ENCODE measurements at regions not wholly inside any gene's neighbourhood (a gene's known extent, or its start where the extent isn't known, plus 50 kb on each side); places are given as distances from the start of the nearest gene placed in this dataset.

DNA sequence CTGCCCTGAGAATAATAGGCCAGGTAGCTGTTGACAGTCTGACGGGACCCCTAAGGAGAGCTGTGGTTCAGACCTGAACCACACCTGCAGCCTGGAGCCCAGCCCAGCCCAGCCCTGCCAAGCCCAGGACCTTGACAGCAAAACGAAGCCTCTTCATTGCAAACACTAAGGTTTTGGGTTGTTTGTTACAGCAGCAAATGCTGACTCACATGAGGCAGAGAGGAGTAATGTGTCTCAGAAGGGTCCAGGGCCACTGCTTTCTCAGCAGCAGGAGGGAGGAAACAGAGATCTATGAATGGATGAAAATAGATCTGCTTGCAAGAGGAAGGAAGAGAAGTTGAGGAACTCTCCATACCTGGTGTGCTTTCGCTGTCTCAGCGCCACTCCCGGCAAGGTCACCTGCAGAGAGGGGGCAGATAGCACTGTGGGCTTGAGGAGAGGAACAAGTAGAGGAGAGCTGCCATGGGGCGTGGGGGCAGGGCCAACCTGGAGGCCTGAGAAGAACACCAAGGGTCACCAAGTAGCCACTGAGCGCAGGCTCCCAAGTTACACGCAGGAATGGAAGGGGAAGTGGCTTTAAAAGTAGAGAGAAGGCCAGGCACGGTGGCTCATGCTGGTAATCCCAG is 127.2 kb downstream of the ZNF281 start:
- H3K27ac ChIP-seq (ENCODE audit: low read depth, low read length) = no peak overlapping the region
- H3K36me3 ChIP-seq (ENCODE audit: control insufficient read depth, insufficient read depth, low read length) = no peaks in the 10 kb centered on the region
- no peaks in the 10 kb centered on the region for H3K4me1 ChIP-seq (ENCODE audit: control insufficient read depth, insufficient read depth, low read length)
- no peak overlapping the region for H3K9ac ChIP-seq (ENCODE audit: low read length)
- H3K4me3 ChIP-seq (ENCODE audit: low read depth, low read length) = no peak overlapping the region
- peaks cover 7% of the 10 kb centered on the region; the same call in 1 of the 2 replicates for H3K27me3 ChIP-seq (ENCODE audit: control insufficient read depth, insufficient read depth, low read length)
- no peaks in the 10 kb centered on the region for H3K9me3 ChIP-seq (ENCODE audit: control insufficient read depth, insufficient read depth, low read depth, low read length)

DNA sequence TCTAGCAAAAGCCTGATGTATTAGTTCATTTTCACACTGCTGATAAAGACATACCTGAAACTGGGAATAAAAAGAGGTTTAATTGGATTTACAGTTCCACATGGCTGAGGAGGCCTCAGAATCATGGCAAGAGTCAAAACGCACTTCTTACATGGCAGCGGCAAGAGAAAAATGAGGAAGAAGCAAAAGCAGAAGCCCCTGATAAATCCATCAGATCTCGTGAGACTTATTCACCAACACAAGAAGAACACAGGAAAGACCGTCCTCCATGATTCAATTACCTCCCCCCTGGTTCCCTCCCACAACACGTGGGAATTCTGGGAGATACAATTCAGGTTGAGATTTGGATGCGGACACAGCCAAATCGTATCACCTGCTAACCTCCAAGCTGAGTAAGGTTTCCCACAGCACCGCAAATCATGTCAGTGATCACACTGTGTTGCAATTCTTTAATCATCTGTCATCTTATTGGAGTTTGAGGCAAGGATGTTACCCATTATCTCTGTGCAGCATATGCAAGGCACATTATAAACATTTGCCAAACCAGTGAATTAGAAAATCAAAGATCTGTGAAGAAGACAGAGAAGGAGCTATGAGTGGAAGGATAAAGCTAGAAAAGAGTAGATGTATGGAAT is 128.5 kb downstream of the ZNF281 start:
- H3K9me3 ChIP-seq (ENCODE audit: control insufficient read depth, insufficient read depth, low read depth, low read length) = no peaks in the 10 kb centered on the region
- no peak overlapping the region for H3K27ac ChIP-seq (ENCODE audit: low read depth, low read length)
- no peaks in the 10 kb centered on the region for H3K36me3 ChIP-seq (ENCODE audit: control insufficient read depth, insufficient read depth, low read length)
- no peak overlapping the region for H3K9ac ChIP-seq (ENCODE audit: low read length)
- no peaks in the 10 kb centered on the region; the same call in 1 of the 2 replicates for H3K4me1 ChIP-seq (ENCODE audit: control insufficient read depth, insufficient read depth, low read length)
- no peaks in the 10 kb centered on the region for H3K27me3 ChIP-seq (ENCODE audit: control insufficient read depth, insufficient read depth, low read length)
- no peak overlapping the region for H3K4me3 ChIP-seq (ENCODE audit: low read depth, low read length)

- H3K27ac ChIP-seq (ENCODE audit: low read depth, low read length) = no peak overlapping the region
- peaks cover 6% of the 10 kb centered on the region; the same call in 1 of the 2 replicates for H3K4me1 ChIP-seq (ENCODE audit: control insufficient read depth, insufficient read depth, low read length)
- H3K9ac ChIP-seq (ENCODE audit: low read length) = no peak overlapping the region
- no peaks in the 10 kb centered on the region for H3K9me3 ChIP-seq (ENCODE audit: control insufficient read depth, insufficient read depth, low read depth, low read length)
- no peak overlapping the region for H3K4me3 ChIP-seq (ENCODE audit: low read depth, low read length)
- no peaks in the 10 kb centered on the region for H3K27me3 ChIP-seq (ENCODE audit: control insufficient read depth, insufficient read depth, low read length)
- no peaks in the 10 kb centered on the region for H3K36me3 ChIP-seq (ENCODE audit: control insufficient read depth, insufficient read depth, low read length)
Measured at GRCh38 chr1:200279810-200280411, 129.9 kb downstream of the ZNF281 start.

- Histone ChIP-seq H3K4me1 (ENCODE audit: control insufficient read depth, insufficient read depth, low read length) (peaks cover 6% of the 10 kb centered on the region; the same call in 1 of the 2 replicates), H3K4me3 (ENCODE audit: low read depth, low read length) (no peak overlapping the region), H3K9ac (ENCODE audit: low read length) (no peak overlapping the region), H3K27ac (ENCODE audit: low read depth, low read length) (no peak overlapping the region), H3K36me3 (ENCODE audit: control insufficient read depth, insufficient read depth, low read length) (no peaks in the 10 kb centered on the region), H3K27me3 (ENCODE audit: control insufficient read depth, insufficient read depth, low read length) (no peaks in the 10 kb centered on the region), H3K9me3 (ENCODE audit: control insufficient read depth, insufficient read depth, low read depth, low read length) (no peaks in the 10 kb centered on the region)
Measured at GRCh38 chr1:200275816-200276453, 133.9 kb downstream of the ZNF281 start.

GRCh38 chr1:200275415-200275814 is 134.4 kb downstream of the ZNF281 start:
- no peaks in the 10 kb centered on the region for H3K9me3 ChIP-seq (ENCODE audit: control insufficient read depth, insufficient read depth, low read depth, low read length)
- peaks cover 6% of the 10 kb centered on the region; the same call in 1 of the 2 replicates for H3K4me1 ChIP-seq (ENCODE audit: control insufficient read depth, insufficient read depth, low read length)
- H3K9ac ChIP-seq (ENCODE audit: low read length) = peak overlapping the region; percentile 7
- no peaks in the 10 kb centered on the region for H3K36me3 ChIP-seq (ENCODE audit: control insufficient read depth, insufficient read depth, low read length)
- no peak overlapping the region for H3K27ac ChIP-seq (ENCODE audit: low read depth, low read length)
- no peaks in the 10 kb centered on the region for H3K27me3 ChIP-seq (ENCODE audit: control insufficient read depth, insufficient read depth, low read length)
- no peak overlapping the region for H3K4me3 ChIP-seq (ENCODE audit: low read depth, low read length)

DNA sequence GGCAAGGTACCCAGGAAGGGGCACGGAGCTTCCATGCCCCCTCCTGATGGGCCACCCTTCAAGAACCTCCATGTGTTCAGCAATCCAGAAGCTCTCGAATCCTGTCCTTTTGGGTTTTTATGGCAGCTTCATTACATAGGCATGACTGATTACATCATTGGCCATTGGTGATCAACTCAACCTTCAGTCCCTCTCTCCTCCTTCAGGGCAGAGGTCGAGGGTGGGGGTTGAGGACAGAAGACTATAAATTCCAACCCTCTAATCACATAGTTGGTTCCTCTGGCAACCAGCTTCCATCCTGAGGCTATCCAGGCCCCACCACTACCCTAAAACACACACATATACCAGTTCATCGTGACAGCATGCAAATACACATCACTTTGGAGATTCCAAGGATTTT is 135.7 kb downstream of the ZNF281 start:
- Histone ChIP-seq H3K9ac (ENCODE audit: low read length) (no peak overlapping the region), H3K27ac (ENCODE audit: low read depth, low read length) (no peak overlapping the region), H3K9me3 (ENCODE audit: control insufficient read depth, insufficient read depth, low read depth, low read length) (no peaks in the 10 kb centered on the region), H3K27me3 (ENCODE audit: control insufficient read depth, insufficient read depth, low read length) (no peaks in the 10 kb centered on the region), H3K36me3 (ENCODE audit: control insufficient read depth, insufficient read depth, low read length) (no peaks in the 10 kb centered on the region), H3K4me3 (ENCODE audit: low read depth, low read length) (no peak overlapping the region), H3K4me1 (ENCODE audit: control insufficient read depth, insufficient read depth, low read length) (peaks cover 6% of the 10 kb centered on the region; the same call in 1 of the 2 replicates)

DNA sequence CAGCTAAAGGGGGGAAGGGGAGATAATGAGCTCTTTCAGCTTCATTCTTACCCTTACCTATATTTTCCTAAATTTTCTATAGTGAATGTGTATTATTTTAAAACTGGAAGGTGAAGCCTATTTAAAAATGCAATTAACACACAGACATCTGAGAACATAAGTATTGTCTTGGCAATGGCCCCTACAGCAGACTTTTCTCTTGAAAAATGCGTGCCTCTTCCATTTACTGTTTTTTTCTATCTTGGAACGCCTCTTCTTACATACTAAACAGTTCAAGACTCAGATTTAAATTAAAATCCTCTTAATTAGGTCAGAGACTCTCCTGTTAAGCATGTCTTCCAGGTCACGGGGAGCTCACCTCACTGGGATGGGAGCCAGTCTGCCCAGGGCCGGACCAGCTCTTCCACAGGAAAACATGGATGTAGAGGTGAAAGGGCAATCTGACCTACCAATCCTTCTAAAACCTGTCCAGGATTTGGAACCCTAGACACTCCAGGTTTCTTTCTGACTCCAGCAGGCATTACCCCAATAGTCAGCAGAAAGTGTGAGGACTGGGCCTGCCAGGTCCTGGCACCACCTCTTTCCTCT is 137.3 kb downstream of the ZNF281 start:
- Histone ChIP-seq H3K4me1 (ENCODE audit: control insufficient read depth, insufficient read depth, low read length) (peaks cover 6% of the 10 kb centered on the region; the same call in 1 of the 2 replicates), H3K36me3 (ENCODE audit: control insufficient read depth, insufficient read depth, low read length) (no peaks in the 10 kb centered on the region), H3K9me3 (ENCODE audit: control insufficient read depth, insufficient read depth, low read depth, low read length) (no peaks in the 10 kb centered on the region), H3K4me3 (ENCODE audit: low read depth, low read length) (no peak overlapping the region), H3K9ac (ENCODE audit: low read length) (no peak overlapping the region), H3K27ac (ENCODE audit: low read depth, low read length) (no peak overlapping the region), H3K27me3 (ENCODE audit: control insufficient read depth, insufficient read depth, low read length) (no peaks in the 10 kb centered on the region)

DNA sequence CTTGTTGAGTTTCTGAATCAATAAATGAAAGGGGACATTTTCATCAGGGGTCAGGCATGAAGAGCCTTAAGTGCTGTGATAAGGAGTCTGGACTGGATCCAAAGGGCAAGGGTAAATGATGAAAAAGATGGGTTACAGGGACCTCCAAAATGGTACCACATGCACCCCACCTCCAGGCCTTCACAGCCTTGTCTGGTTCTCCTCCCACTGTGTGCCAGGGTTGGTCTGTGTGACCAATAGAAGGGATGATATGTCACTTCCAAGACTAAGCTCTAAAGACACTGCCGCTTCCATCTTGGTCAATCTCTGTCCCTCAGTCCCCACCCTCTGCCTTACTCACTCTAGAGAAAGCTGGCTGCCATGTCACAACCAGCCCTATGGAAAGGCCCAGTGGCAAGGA is 140.6 kb downstream of the ZNF281 start:
- no peak overlapping the region for H3K27ac ChIP-seq (ENCODE audit: low read depth, low read length)
- no peaks in the 10 kb centered on the region for H3K27me3 ChIP-seq (ENCODE audit: control insufficient read depth, insufficient read depth, low read length)
- H3K4me1 ChIP-seq (ENCODE audit: control insufficient read depth, insufficient read depth, low read length) = no peaks in the 10 kb centered on the region
- no peak overlapping the region for H3K4me3 ChIP-seq (ENCODE audit: low read depth, low read length)
- no peaks in the 10 kb centered on the region for H3K9me3 ChIP-seq (ENCODE audit: control insufficient read depth, insufficient read depth, low read depth, low read length)
- H3K9ac ChIP-seq (ENCODE audit: low read length) = no peak overlapping the region
- no peaks in the 10 kb centered on the region for H3K36me3 ChIP-seq (ENCODE audit: control insufficient read depth, insufficient read depth, low read length)

DNA sequence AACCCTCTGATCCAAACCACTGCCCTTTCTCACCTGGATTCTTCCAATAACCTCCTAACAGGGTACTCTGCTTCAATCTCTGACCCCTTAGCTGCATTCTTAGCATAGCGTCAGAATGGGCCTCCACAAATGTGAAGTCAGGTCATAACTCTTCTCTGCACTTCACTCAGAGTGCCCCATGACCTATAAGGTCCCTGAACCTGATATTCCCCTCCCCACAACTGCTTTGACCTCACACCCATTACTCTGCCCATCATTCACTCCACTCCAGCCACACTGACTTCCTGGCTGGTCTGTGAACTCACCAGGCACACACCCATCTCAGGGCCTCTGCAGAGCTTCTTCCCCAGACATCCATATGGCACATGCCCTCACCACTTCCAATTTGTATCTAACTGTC is 141.9 kb downstream of the ZNF281 start:
- Histone ChIP-seq H3K4me3 (ENCODE audit: low read depth, low read length) (no peak overlapping the region), H3K27me3 (ENCODE audit: control insufficient read depth, insufficient read depth, low read length) (no peaks in the 10 kb centered on the region)

DNA sequence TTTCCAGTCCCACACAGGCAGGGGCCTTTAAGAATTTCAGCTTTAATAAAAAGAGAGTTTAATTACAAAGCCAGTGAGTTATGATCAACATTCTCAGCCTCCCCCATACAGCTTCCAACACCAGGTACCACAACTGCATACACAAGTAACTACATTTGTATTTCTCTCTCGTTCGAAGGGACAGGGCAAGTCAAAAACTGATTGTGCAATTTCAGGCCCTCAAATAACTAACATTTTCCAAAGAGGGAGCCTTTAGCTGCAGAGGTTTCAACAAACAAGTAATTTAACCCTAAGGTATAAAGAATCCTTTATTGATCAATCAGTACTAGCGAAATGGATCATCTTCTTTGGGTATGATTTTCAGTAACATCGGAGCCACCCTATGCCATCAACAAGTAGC is 142.4 kb downstream of the ZNF281 start:
- Histone ChIP-seq H3K27me3 (ENCODE audit: control insufficient read depth, insufficient read depth, low read length) (no peaks in the 10 kb centered on the region), H3K4me1 (ENCODE audit: control insufficient read depth, insufficient read depth, low read length) (no peaks in the 10 kb centered on the region), H3K4me3 (ENCODE audit: low read depth, low read length) (no peak overlapping the region), H3K36me3 (ENCODE audit: control insufficient read depth, insufficient read depth, low read length) (no peaks in the 10 kb centered on the region), H3K27ac (ENCODE audit: low read depth, low read length) (no peak overlapping the region), H3K9me3 (ENCODE audit: control insufficient read depth, insufficient read depth, low read depth, low read length) (no peaks in the 10 kb centered on the region), H3K9ac (ENCODE audit: low read length) (no peak overlapping the region)

More for the DNA sequence above, 141.9 kb downstream of the ZNF281 start:
- H3K9me3 ChIP-seq (ENCODE audit: control insufficient read depth, insufficient read depth, low read depth, low read length) = no peaks in the 10 kb centered on the region
- no peaks in the 10 kb centered on the region for H3K4me1 ChIP-seq (ENCODE audit: control insufficient read depth, insufficient read depth, low read length)
- no peak overlapping the region for H3K9ac ChIP-seq (ENCODE audit: low read length)
- H3K27ac ChIP-seq (ENCODE audit: low read depth, low read length) = no peak overlapping the region
- no peaks in the 10 kb centered on the region for H3K36me3 ChIP-seq (ENCODE audit: control insufficient read depth, insufficient read depth, low read length)

GRCh38 chr1:200266871-200267270 is 143.0 kb downstream of the ZNF281 start:
- Histone ChIP-seq H3K4me1 (ENCODE audit: control insufficient read depth, insufficient read depth, low read length) (no peaks in the 10 kb centered on the region), H3K9ac (ENCODE audit: low read length) (no peak overlapping the region), H3K27ac (ENCODE audit: low read depth, low read length) (no peak overlapping the region), H3K27me3 (ENCODE audit: control insufficient read depth, insufficient read depth, low read length) (no peaks in the 10 kb centered on the region), H3K36me3 (ENCODE audit: control insufficient read depth, insufficient read depth, low read length) (no peaks in the 10 kb centered on the region), H3K9me3 (ENCODE audit: control insufficient read depth, insufficient read depth, low read depth, low read length) (no peaks in the 10 kb centered on the region), H3K4me3 (ENCODE audit: low read depth, low read length) (no peak overlapping the region)

Measured in HUES6 (cell line).